Gastrocnemius medialis (tissue), 4 donors: ENCODE measurements at regions not wholly inside any gene's neighbourhood (a gene's known extent, or its start where the extent isn't known, plus 50 kb on each side); places are given as distances from the start of the nearest gene placed in this dataset.

Experiments
- CTCF ChIP-seq, 5 experiments: fragments of 450-650 bp in 3 of 5; fragments of 200-600 bp in 2 of 5; sonication (generic) in 2 of 5; IDR thresholded peaks in 4 of 5; conservative IDR thresholded peaks in 1 of 5; 1 replicate in 4 of 5; 2 replicates in 1 of 5; pipeline ENCODE4 v1.5.1; 2016 to 2019; ENCODE audit warnings: antibody characterized with exemption in 5 of 5, mild to moderate bottlenecking in 3 of 5, moderate library complexity in 3 of 5
- POLR2A ChIP-seq, 2 donors: fragments of 450-650 bp; IDR thresholded peaks; one replicate each; pipeline ENCODE4 v1.6.1; 2017; ENCODE audit warnings: antibody characterized with exemption in 2 of 2, mild to moderate bottlenecking in 2 of 2, moderate library complexity in 2 of 2

GRCh38 chr19:31527443-31527842, 178.2 kb upstream of the TSHZ3 start:
- TF ChIP-seq CTCF (IDR thresholded peaks at IDR 0.05 in 4 of 5, conservative IDR thresholded peaks at IDR 0.05 in 1 of 5) (no peak), POLR2A (IDR thresholded peaks at IDR 0.05) (no peak)
